ENCODE measurements at regions not wholly inside any gene's neighbourhood (a gene's known extent, or its start where the extent isn't known, plus 50 kb on each side); places are given as distances from the start of the nearest gene placed in this dataset.

DNA sequence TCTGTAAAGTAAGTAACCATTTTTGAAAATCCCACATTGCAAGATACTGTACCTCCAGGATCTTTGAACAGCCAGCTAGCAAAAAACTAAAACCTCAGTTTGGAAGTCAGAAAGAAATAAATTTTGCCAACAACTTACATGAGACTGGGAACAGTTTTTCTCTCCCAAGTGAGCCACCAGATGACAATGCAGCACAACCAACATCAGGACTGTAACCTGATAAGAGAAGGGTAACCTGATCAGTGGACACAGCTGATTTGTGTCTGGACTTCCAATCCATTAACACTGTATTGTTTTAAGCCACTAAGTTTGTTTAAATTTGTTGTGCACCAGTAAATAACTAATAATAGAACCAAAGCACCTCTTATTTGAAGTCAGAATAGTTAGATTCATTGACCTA is 923.3 kb downstream of the FAT4 start:
- Histone ChIP-seq H3K79me2 (ENCODE audit: insufficient read depth, low read length) (no peaks in the 10 kb centered on the region), H4K20me1 (ENCODE audit: insufficient read depth, low read length) (no peaks in the 10 kb centered on the region), H3K4me3 (ENCODE audit: insufficient read depth, low read depth, low read length) (no peak overlapping the region), H3K9me3 (ENCODE audit: insufficient read depth, low read depth, low read length) (no peaks in the 10 kb centered on the region), H3K9ac (ENCODE audit: low read length) (no peak overlapping the region), H3K27me3 (ENCODE audit: insufficient read depth, low read length) (no peaks in the 10 kb centered on the region), H2AFZ (ENCODE audit: low read depth, low read length) (no peak overlapping the region), H3K36me3 (ENCODE audit: insufficient read depth, low read length) (no peaks in the 10 kb centered on the region), H3K4me1 (ENCODE audit: insufficient read depth, low read length) (no peaks in the 10 kb centered on the region), H3K4me2 (ENCODE audit: low read length) (no peak overlapping the region), H3K27ac (ENCODE audit: low read depth, low read length) (no peak overlapping the region)
- no peaks in the 10 kb centered on the region for H3K4me1 Mint-ChIP-seq (ENCODE audit: low read depth, unreplicated experiment)
- H3K27ac Mint-ChIP-seq (ENCODE audit: unreplicated experiment): no peak overlapping the region
- H3K27me3 Mint-ChIP-seq (ENCODE audit: low read depth, unreplicated experiment): no peaks in the 10 kb centered on the region
- no peak overlapping the region for H3K4me3 Mint-ChIP-seq (ENCODE audit: unreplicated experiment)
- H3K9me3 Mint-ChIP-seq (ENCODE audit: unreplicated experiment): peaks cover 2% of the 10 kb centered on the region
- no peak for TF ChIP-seq EZH2 (IDR thresholded peaks at IDR 0.05; ENCODE audit: insufficient read depth, low read length)
- TF ChIP-seq, protein P1, sequence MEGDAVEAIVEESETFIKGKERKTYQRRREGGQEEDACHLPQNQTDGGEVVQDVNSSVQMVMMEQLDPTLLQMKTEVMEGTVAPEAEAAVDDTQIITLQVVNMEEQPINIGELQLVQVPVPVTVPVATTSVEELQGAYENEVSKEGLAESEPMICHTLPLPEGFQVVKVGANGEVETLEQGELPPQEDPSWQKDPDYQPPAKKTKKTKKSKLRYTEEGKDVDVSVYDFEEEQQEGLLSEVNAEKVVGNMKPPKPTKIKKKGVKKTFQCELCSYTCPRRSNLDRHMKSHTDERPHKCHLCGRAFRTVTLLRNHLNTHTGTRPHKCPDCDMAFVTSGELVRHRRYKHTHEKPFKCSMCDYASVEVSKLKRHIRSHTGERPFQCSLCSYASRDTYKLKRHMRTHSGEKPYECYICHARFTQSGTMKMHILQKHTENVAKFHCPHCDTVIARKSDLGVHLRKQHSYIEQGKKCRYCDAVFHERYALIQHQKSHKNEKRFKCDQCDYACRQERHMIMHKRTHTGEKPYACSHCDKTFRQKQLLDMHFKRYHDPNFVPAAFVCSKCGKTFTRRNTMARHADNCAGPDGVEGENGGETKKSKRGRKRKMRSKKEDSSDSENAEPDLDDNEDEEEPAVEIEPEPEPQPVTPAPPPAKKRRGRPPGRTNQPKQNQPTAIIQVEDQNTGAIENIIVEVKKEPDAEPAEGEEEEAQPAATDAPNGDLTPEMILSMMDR (IDR thresholded peaks at IDR 0.05; ENCODE audit: insufficient read depth, low read depth, low read length): no peak
- DNase-seq (ENCODE audit: low read depth) (no peak), FAIRE-seq (no peak)
- no peaks in the 10 kb centered on the region for H3K36me3 Mint-ChIP-seq (ENCODE audit: low read depth, unreplicated experiment)

DNA sequence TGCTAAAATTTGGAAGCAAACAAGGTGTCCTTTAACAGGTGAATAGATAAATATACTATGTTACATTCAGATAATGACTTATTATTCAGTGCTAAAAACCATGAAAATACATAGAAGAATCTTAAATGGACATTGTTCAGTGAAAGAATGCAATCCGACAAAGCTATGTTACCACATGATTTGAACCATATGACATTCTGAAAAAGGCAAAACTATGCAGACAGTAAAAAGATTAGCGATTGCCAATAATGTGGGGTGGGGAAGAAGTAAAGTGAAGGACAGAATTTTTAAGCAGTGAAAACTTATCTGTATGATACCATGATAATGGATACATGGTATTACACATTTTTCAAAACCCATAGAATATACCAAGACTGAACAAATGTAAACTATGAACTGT is 926.9 kb downstream of the FAT4 start:
- TF ChIP-seq EZH2 (IDR thresholded peaks at IDR 0.05; ENCODE audit: insufficient read depth, low read length): no peak
- TF ChIP-seq, protein P1 (IDR thresholded peaks at IDR 0.05; ENCODE audit: insufficient read depth, low read depth, low read length): no peak
- H3K36me3 Mint-ChIP-seq (ENCODE audit: low read depth, unreplicated experiment): no peaks in the 10 kb centered on the region
- no peaks in the 10 kb centered on the region for H3K4me1 Mint-ChIP-seq (ENCODE audit: low read depth, unreplicated experiment)

DNA sequence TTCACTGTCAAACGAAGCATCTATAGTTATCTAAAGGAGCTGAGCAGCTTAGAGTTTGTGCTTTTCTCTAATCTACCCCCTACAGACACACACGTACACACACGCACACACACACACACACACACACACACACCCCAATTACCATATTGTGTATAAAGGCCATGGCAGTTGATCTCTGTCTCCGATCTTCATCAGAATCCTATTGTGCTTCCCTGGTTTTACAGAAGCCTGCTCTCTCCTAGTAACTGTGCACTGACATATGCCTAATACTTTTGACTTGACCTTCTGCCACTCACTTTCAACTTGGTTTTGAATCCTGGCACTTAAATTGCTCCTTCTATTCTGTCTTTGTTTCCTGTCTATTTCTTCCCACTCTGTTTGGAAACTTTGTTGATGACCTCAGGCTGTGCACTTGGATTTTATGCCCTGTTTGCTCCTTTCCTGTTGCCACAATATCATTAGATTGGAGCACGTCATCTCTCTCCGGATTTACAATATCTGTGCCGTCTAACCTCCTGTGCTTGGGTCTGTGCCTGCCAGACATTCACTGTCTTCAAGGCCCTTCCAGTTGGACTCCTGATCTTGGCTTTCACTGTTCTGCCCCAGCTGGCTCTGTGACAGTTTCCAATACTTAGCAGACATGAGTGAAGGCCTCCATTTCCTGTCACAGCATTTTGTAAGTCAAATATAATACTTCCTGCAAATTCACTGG is 928.1 kb downstream of the FAT4 start:
- no peak overlapping the region for H3K27ac Mint-ChIP-seq (ENCODE audit: unreplicated experiment)
- H4K20me1 ChIP-seq (ENCODE audit: insufficient read depth, low read length): no peaks in the 10 kb centered on the region
- no peaks in the 10 kb centered on the region for H3K27me3 Mint-ChIP-seq (ENCODE audit: low read depth, unreplicated experiment)
- no peaks in the 10 kb centered on the region for H3K4me1 Mint-ChIP-seq (ENCODE audit: low read depth, unreplicated experiment)
- H3K4me2 ChIP-seq (ENCODE audit: low read length): no peak overlapping the region
- no peaks in the 10 kb centered on the region for H3K79me2 ChIP-seq (ENCODE audit: insufficient read depth, low read length)
- H3K27me3 ChIP-seq (ENCODE audit: insufficient read depth, low read length): no peaks in the 10 kb centered on the region
- DNase-seq (ENCODE audit: low read depth): no peak
- no peak overlapping the region for H3K4me3 ChIP-seq (ENCODE audit: insufficient read depth, low read depth, low read length)
- no peak overlapping the region for H3K4me3 Mint-ChIP-seq (ENCODE audit: unreplicated experiment)
- H3K9me3 Mint-ChIP-seq (ENCODE audit: unreplicated experiment): no peaks in the 10 kb centered on the region
- no peak overlapping the region for H2AFZ ChIP-seq (ENCODE audit: low read depth, low read length)
- no peaks in the 10 kb centered on the region for H3K4me1 ChIP-seq (ENCODE audit: insufficient read depth, low read length)
- H3K27ac ChIP-seq (ENCODE audit: low read depth, low read length): no peak overlapping the region
- H3K36me3 ChIP-seq (ENCODE audit: insufficient read depth, low read length): no peaks in the 10 kb centered on the region
- no peak for TF ChIP-seq EZH2 (IDR thresholded peaks at IDR 0.05; ENCODE audit: insufficient read depth, low read length)
- TF ChIP-seq, protein P1 (IDR thresholded peaks at IDR 0.05; ENCODE audit: insufficient read depth, low read depth, low read length): no peak
- no peaks in the 10 kb centered on the region for H3K36me3 Mint-ChIP-seq (ENCODE audit: low read depth, unreplicated experiment)
- H3K9ac ChIP-seq (ENCODE audit: low read length): no peak overlapping the region
- no peak for FAIRE-seq
- no peaks in the 10 kb centered on the region for H3K9me3 ChIP-seq (ENCODE audit: insufficient read depth, low read depth, low read length)

More for the DNA sequence above, 926.9 kb downstream of the FAT4 start:
- Histone ChIP-seq H3K36me3 (ENCODE audit: insufficient read depth, low read length) (no peaks in the 10 kb centered on the region), H3K4me2 (ENCODE audit: low read length) (no peak overlapping the region), H3K27ac (ENCODE audit: low read depth, low read length) (no peak overlapping the region), H3K79me2 (ENCODE audit: insufficient read depth, low read length) (no peaks in the 10 kb centered on the region), H3K4me1 (ENCODE audit: insufficient read depth, low read length) (no peaks in the 10 kb centered on the region), H3K9me3 (ENCODE audit: insufficient read depth, low read depth, low read length) (no peaks in the 10 kb centered on the region), H3K4me3 (ENCODE audit: insufficient read depth, low read depth, low read length) (no peak overlapping the region), H3K9ac (ENCODE audit: low read length) (no peak overlapping the region), H4K20me1 (ENCODE audit: insufficient read depth, low read length) (no peaks in the 10 kb centered on the region), H3K27me3 (ENCODE audit: insufficient read depth, low read length) (no peaks in the 10 kb centered on the region), H2AFZ (ENCODE audit: low read depth, low read length) (no peak overlapping the region)
- no peak for DNase-seq (ENCODE audit: low read depth)
- no peak overlapping the region for H3K27ac Mint-ChIP-seq (ENCODE audit: unreplicated experiment)
- no peaks in the 10 kb centered on the region for H3K27me3 Mint-ChIP-seq (ENCODE audit: low read depth, unreplicated experiment)
- H3K4me3 Mint-ChIP-seq (ENCODE audit: unreplicated experiment): no peak overlapping the region
- no peaks in the 10 kb centered on the region for H3K9me3 Mint-ChIP-seq (ENCODE audit: unreplicated experiment)
- FAIRE-seq: no peak
